Left lung (tissue), 4 donors: ENCODE measurements at regions not wholly inside any gene's neighbourhood (a gene's known extent, or its start where the extent isn't known, plus 50 kb on each side); places are given as distances from the start of the nearest gene placed in this dataset.

Source experiments
- ATAC-seq: fragments of 200-7000 bp; cut with Tn5 transposase; one replicate; pipeline ENCODE4 v1.9.1; 2020; ENCODE audit warnings: moderate library complexity
- DNase-seq, 4 donors: peaks; one replicate each; pipeline ENCODE4 v3.0.0-alpha.2; 2013 to 2020
- H3K27ac ChIP-seq, 2 donors: fragments of 200-600 bp; sonication (generic) in 1 of 2; one replicate each; pipeline versions ENCODE4 v1.5.0 to v1.8.0; 2020 to 2021
- H3K27me3 ChIP-seq, 2 donors: fragments of 200-600 bp; sonication (generic) in 1 of 2; one replicate each; pipeline versions ENCODE4 v1.5.0 to v1.8.0; 2020 to 2021
- H3K36me3 ChIP-seq, 2 donors: fragments of 200-600 bp; sonication (generic) in 1 of 2; one replicate each; pipeline versions ENCODE4 v1.5.0 to v1.8.0; 2020 to 2021
- H3K4me1 ChIP-seq, 2 donors: fragments of 200-600 bp; one replicate each; pipeline ENCODE4 v1.8.0; 2021
- H3K4me3 ChIP-seq, 2 donors: fragments of 200-600 bp; sonication (generic) in 1 of 2; one replicate each; pipeline versions ENCODE4 v1.5.0 to v1.8.0; 2020 to 2021; ENCODE audit warnings: mild to moderate bottlenecking in 1 of 2
- H3K9me3 ChIP-seq, 2 donors: fragments of 200-600 bp; sonication (generic) in 1 of 2; one replicate each; pipeline versions ENCODE4 v1.5.0 to v1.8.0; 2020 to 2021
- CTCF ChIP-seq, 2 donors: fragments of 200-600 bp; sonication (generic) in 1 of 2; IDR thresholded peaks; one replicate each; pipeline versions ENCODE4 v1.5.0 to v1.8.0; 2021; ENCODE audit warnings: antibody characterized with exemption in 2 of 2
- intact Hi-C, 2 donors: fragments of 100-400 bp; cut with DNase I; formaldehyde crosslinking; loops; one replicate each; pipeline versions ENCODE4 v1.11.2 to v1.14.2; 2022
- donor health status: DM: no; HTN: yes; CAD: no.
- donor health status: DM: no; HTN: no; CAD: no.

GRCh38 chr16:49089533-49089932 is 192.1 kb downstream of the CBLN1 start:
- no peaks in the 10 kb centered on the region for H3K4me1 ChIP-seq
- no peak for TF ChIP-seq CTCF (IDR thresholded peaks at IDR 0.05)
- ATAC-seq (no peak), DNase-seq (no peak)
- no peaks in the 10 kb centered on the region for H3K36me3 ChIP-seq
- no peak overlapping the region for H3K27ac ChIP-seq
- intact Hi-C loops: no loop called here
- H3K9me3 ChIP-seq: peaks cover 0 to 17% of the 10 kb centered on the region in 2 donors
- no peak overlapping the region for H3K4me3 ChIP-seq
- H3K27me3 ChIP-seq: no peaks in the 10 kb centered on the region

GRCh38 chr16:49089039-49089438 is 192.6 kb downstream of the CBLN1 start:
- Histone ChIP-seq H3K36me3 (no peaks in the 10 kb centered on the region), H3K27ac (no peak overlapping the region), H3K4me1 (no peaks in the 10 kb centered on the region), H3K9me3 (peaks cover 0 to 21% of the 10 kb centered on the region in 2 donors), H3K4me3 (no peak overlapping the region), H3K27me3 (no peaks in the 10 kb centered on the region)
- no peak for TF ChIP-seq CTCF (IDR thresholded peaks at IDR 0.05)
- intact Hi-C loops: no loop called here
- ATAC-seq (no peak), DNase-seq (no peak)

GRCh38 chr16:49085686-49086085 is 196.0 kb downstream of the CBLN1 start:
- ATAC-seq (no peak), DNase-seq (no peak)
- Histone ChIP-seq H3K4me3 (no peak overlapping the region), H3K4me1 (no peaks in the 10 kb centered on the region), H3K27me3 (no peaks in the 10 kb centered on the region), H3K9me3 (peaks cover 0 to 25% of the 10 kb centered on the region in 2 donors), H3K36me3 (no peaks in the 10 kb centered on the region), H3K27ac (no peak overlapping the region)
- no peak for TF ChIP-seq CTCF (IDR thresholded peaks at IDR 0.05)
- intact Hi-C loops: no loop called here

GRCh38 chr16:49084628-49085390 is 196.8 kb downstream of the CBLN1 start:
- Histone ChIP-seq H3K4me3 (no peak overlapping the region), H3K4me1 (no peaks in the 10 kb centered on the region), H3K27ac (no peak overlapping the region), H3K27me3 (no peaks in the 10 kb centered on the region), H3K9me3 (peaks cover 0 to 30% of the 10 kb centered on the region in 2 donors), H3K36me3 (no peaks in the 10 kb centered on the region)
- intact Hi-C loops: no loop called here
- no peak for ATAC-seq
- no peak for TF ChIP-seq CTCF (IDR thresholded peaks at IDR 0.05)
- no peak for DNase-seq

DNA sequence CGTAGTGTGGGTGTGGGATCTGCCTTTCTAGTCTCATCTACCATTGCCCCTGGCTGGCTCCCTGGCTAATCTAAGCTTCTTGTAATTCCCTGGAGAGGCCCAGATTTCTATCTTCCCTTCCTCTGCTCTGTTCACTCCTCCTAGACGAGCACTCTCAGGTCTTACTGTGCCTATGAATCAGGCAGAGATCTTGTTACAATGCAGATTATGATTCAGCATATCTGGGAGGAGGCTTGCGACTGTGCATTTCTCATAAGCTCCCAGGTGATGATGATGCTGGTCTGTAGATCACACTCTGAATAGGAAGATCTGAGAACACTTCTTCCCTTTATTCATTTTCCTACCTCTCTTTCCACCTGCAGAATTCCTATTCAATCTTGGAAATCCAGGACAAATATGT is 200.1 kb downstream of the CBLN1 start:
- DNase-seq (no peak), ATAC-seq (no peak)
- TF ChIP-seq CTCF (IDR thresholded peaks at IDR 0.05): no peak
- Histone ChIP-seq H3K27ac (no peak overlapping the region), H3K27me3 (no peaks in the 10 kb centered on the region), H3K4me3 (no peak overlapping the region), H3K4me1 (no peaks in the 10 kb centered on the region), H3K36me3 (no peaks in the 10 kb centered on the region), H3K9me3 (peaks cover 0 to 62% of the 10 kb centered on the region in 2 donors)
- intact Hi-C loops: no loop called here
